SKM-1 treated with dmso at 0.1 percent for 144 hours (cell line): ENCODE measurements at regions not wholly inside any gene's neighbourhood (a gene's known extent, or its start where the extent isn't known, plus 50 kb on each side); places are given as distances from the start of the nearest gene placed in this dataset.

ENCODE experiments used
- DNase-seq: peaks from one replicate; lab custom pipeline; 2025; ENCODE audit not compliant: unreplicated experiment; lab: John Stamatoyannopoulos, UW

DNA sequence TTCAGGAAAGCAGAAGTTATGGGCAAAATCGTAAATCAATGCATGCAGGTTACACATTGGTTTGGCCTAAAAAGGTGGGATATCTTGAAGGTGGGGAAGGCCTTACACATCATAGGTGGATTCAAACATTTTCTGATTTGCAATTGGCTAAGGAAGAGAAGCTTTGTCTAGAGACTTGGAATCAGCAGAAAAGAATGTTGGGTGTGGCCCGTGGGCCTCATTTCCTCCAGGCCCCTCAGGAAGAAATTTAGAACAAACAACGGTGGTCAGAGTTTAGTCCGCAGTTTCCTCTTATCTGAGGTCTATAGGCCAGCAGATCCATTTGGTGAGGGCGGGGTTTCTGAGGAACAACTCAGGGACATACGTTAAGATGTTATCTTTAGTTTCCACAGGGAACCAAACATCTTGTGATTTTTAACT lies 50.9 kb upstream of the AFF3 start:
- DNase-seq, result no peak

DNA sequence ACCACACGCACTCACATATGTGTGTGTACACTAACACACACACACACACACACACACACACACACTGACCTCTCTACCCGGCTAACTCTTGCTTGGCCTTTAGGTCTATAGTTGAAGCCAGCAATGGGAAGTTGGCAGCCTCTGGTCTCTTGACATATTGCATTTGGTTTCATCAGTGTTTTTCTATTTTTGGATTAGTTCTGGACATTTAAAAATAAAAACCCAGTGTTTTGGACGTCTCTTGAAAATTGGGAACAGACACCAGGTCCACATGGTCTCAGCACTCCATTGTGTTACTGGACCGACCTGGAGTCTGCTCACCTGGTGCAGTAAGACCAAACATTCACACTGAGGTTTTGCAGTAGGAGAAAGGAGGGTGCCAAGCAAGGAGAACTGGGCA lies 50.4 kb upstream of the AFF3 start:
- DNase-seq, result no peak

DNA sequence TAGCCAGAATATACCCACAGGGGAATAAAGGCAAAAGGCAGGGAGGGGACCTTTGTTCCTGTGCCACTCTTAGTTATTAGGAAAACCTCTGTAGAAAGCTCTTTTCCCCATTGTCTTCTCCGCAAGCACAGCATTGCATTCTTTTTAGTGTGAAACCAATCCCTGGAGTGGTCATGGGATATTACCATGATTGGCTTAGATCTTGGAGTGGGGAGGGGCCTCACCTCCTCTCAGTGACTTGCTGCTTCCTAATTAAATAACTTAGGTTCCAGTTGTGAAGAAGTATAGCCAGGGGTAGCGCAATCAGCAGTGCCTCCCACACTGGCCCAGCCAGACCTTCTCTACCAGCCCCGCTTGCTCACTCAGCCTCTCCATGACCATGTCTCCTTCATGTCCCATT lies 49.9 kb upstream of the AFF3 start:
- no peak for DNase-seq
